GM12878 (cell line): ENCODE measurements at regions not wholly inside any gene's neighbourhood (a gene's known extent, or its start where the extent isn't known, plus 50 kb on each side); places are given as distances from the start of the nearest gene placed in this dataset.

ENCODE experiments used
- ATAC-seq: fragments of 200-7000 bp; cut with Tn5 transposase; 3 replicates; pipeline ENCODE4 v1.9.1; 2020; ENCODE audit warnings: mild to moderate bottlenecking, moderate library complexity
- BruUV-seq: library from RNA; stranded (reverse); fragments of 400-500 nt; replicated peaks from 2 replicates; lab custom pipeline; 2021; lab: Mats Ljungman, UMichigan
- CTCF ChIA-PET: fragments of 300-600 bp; sonication (Branson Sonifier 250); formaldehyde crosslinking; extraction: SDS; loops from one replicate; lab custom pipeline; 2021; ENCODE audit warnings: inconsistent platforms; lab: Yijun Ruan, JAX
- POLR2A ChIA-PET: fragments of 350-600 bp; formaldehyde crosslinking; extraction: SDS; loops from one replicate; lab custom pipeline; 2021; ENCODE audit warnings: inconsistent platforms; lab: Charles Lee
- RAD21 ChIA-PET: fragments of 300-600 bp; sonication (Branson Sonifier 250); formaldehyde crosslinking; loops from one replicate; lab custom pipeline; 2023; ENCODE audit warnings: antibody characterized with exemption; ENCODE audit not compliant: unreplicated experiment; lab: Charles Lee
- SMC1A ChIA-PET: fragments of 300-600 bp; sonication (Branson Sonifier 250); formaldehyde crosslinking; loops from one replicate; lab custom pipeline; 2023; ENCODE audit not compliant: unreplicated experiment, uncharacterized antibody; lab: Charles Lee
- DNase-seq: peaks from one replicate; pipeline ENCODE4 v3.0.0-alpha.2; 2011; ENCODE audit warnings: low read depth, low spot score
- FAIRE-seq: peaks from 3 replicates; lab custom pipeline; 2011; peaks lifted over from hg19 to GRCh38; lab: Jason Lieb, UNC
- H2AFZ ChIP-seq: 2 replicates; pipeline ENCODE4 v1.6.0; 2011; ENCODE audit warnings: low read depth, low read length, control low read depth; ENCODE audit not compliant: control insufficient read depth
- H3K27ac ChIP-seq: 2 replicates; pipeline ENCODE4 v1.5.1; 2011; ENCODE audit warnings: control low read depth; ENCODE audit not compliant: control insufficient read depth, insufficient read depth
- H3K27me3 ChIP-seq, 2 experiments: replicated peaks in 1 of 2; 2 replicates each; pipeline versions ENCODE4 v1.6.0 to v1.6.1; 2011; ENCODE audit warnings: low read length in 1 of 2; ENCODE audit not compliant: control insufficient read depth in 2 of 2, insufficient read depth in 2 of 2
- H3K36me3 ChIP-seq, 2 experiments: 2 replicates each; pipeline ENCODE4 v1.5.1; 2011; ENCODE audit warnings: low read length in 1 of 2; ENCODE audit not compliant: control insufficient read depth in 2 of 2, insufficient read depth in 2 of 2
- H3K4me1 ChIP-seq: 2 replicates; pipeline ENCODE4 v1.6.1; 2011; ENCODE audit warnings: mild to moderate bottlenecking, low read length, moderate library complexity, mixed read lengths; ENCODE audit not compliant: control insufficient read depth, insufficient read depth
- H3K4me2 ChIP-seq: 2 replicates; pipeline ENCODE4 v1.6.0; 2011; ENCODE audit warnings: control low read depth; ENCODE audit not compliant: control insufficient read depth, insufficient read depth
- H3K4me3 ChIP-seq: fragments of 200-600 bp; sonication (generic); 2 replicates; pipeline ENCODE4 v1.5.1; 2016
- H3K79me2 ChIP-seq: 2 replicates; pipeline ENCODE4 v1.6.0; 2011; ENCODE audit warnings: low read length; ENCODE audit not compliant: control insufficient read depth, insufficient read depth
- H3K9ac ChIP-seq: 2 replicates; pipeline ENCODE4 v1.8.0; 2011; ENCODE audit warnings: low read length, control low read depth, mixed read lengths; ENCODE audit not compliant: control insufficient read depth, insufficient read depth
- H3K9me3 ChIP-seq: replicated peaks from 3 replicates; pipeline ENCODE4 v1.5.1; 2011; ENCODE audit warnings: mild to moderate bottlenecking, low read length; ENCODE audit not compliant: control insufficient read depth, insufficient read depth
- H4K20me1 ChIP-seq: 2 replicates; pipeline ENCODE4 v1.6.0; 2011; ENCODE audit not compliant: control insufficient read depth, insufficient read depth
- BCLAF1 ChIP-seq: fragments of 450-650 bp; IDR thresholded peaks from 2 replicates; pipeline ENCODE4 v1.6.1; 2017; ENCODE audit warnings: antibody characterized with exemption, mild to moderate bottlenecking, moderate library complexity
- CREB1 ChIP-seq: IDR thresholded peaks from 2 replicates; pipeline ENCODE4 v1.6.1; 2012; ENCODE audit warnings: low read depth, mild to moderate bottlenecking, inconsistent platforms
- EP300 ChIP-seq, 2 experiments: fragments of 150-350 bp in 1 of 2; IDR thresholded peaks; 2 replicates each; pipeline ENCODE4 v1.6.1; 2011 to 2012; ENCODE audit warnings: low read depth in 2 of 2, low read length in 2 of 2, borderline replicate concordance in 1 of 2, improper control_type of control experiment in 1 of 2, inconsistent platforms in 1 of 2; ENCODE audit not compliant: control insufficient read depth in 1 of 2
- HCFC1 ChIP-seq: fragments of 150-350 bp; IDR thresholded peaks from 2 replicates; pipeline ENCODE4 v1.6.1; 2014; ENCODE audit warnings: low read length
- IRF4 ChIP-seq: IDR thresholded peaks from 2 replicates; pipeline ENCODE4 v1.6.1; 2011; ENCODE audit warnings: low read depth, low read length
- MTA3 ChIP-seq: IDR thresholded peaks from 2 replicates; pipeline ENCODE4 v1.6.1; 2012; ENCODE audit warnings: low read length, inconsistent platforms, borderline replicate concordance
- NFYA ChIP-seq: IDR thresholded peaks from 2 replicates; pipeline ENCODE4 v1.6.1; 2011; ENCODE audit warnings: low read depth, mild to moderate bottlenecking, low read length, improper control_type of control experiment, borderline replicate concordance
- SMAD1 ChIP-seq: fragments of 450-650 bp; IDR thresholded peaks from 2 replicates; pipeline ENCODE4 v1.6.1; 2018; ENCODE audit warnings: mild to moderate bottlenecking, low read depth; ENCODE audit not compliant: partially characterized antibody
- SP1 ChIP-seq: IDR thresholded peaks from one replicate; pipeline ENCODE4 v1.6.1; 2011; ENCODE audit warnings: low read depth, low read length
- TCF12 ChIP-seq: IDR thresholded peaks from 2 replicates; pipeline ENCODE4 v1.6.1; 2011; ENCODE audit warnings: low read depth, mild to moderate bottlenecking, low read length
- TCF7 ChIP-seq: IDR thresholded peaks from 2 replicates; pipeline ENCODE4 v1.6.1; 2014; ENCODE audit warnings: antibody characterized with exemption, borderline replicate concordance
- in situ Hi-C: fragments of 300-500 bp; cut with MboI; formaldehyde crosslinking; loops from 9 replicates; pipeline ENCODE4 v1.14.3; 2018; ENCODE audit warnings: mixed read lengths
- intact Hi-C: fragments of 100-400 bp; cut with micrococcal nuclease; formaldehyde crosslinking; loops from one replicate; pipeline ENCODE4 v1.14.2; 2022; ENCODE audit not compliant: unreplicated experiment
- TF ChIP-seq, protein P1 (sequence below): IDR thresholded peaks from 2 replicates; pipeline ENCODE4 v1.6.1; 2011; ENCODE audit warnings: low read depth, mild to moderate bottlenecking, low read length, moderate library complexity, borderline replicate concordance; ENCODE audit errors: extremely low read depth

DNA sequence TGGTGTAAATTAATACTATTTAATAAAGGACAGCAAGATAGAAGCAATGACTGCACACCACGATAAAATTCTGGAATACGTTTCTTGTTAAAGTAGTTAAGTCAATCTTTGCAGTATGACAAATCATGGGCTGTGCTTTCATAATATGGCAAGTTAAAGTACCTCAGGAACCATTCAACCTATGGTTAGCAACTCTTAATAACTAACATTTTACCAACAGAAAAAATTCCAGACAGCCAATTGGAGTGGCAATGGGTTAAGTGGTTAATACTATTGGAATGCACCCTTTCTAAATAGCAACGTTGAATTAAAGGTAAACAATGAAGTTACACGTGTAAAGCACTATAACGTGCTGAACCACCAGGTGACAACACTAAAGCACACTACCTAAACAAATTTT is 72.4 kb upstream of the ZCCHC13 start (continued):
- TF ChIP-seq MTA3 (no peak), SMAD1 (no peak), NFYA (no peak)
- TF ChIP-seq, protein P1, sequence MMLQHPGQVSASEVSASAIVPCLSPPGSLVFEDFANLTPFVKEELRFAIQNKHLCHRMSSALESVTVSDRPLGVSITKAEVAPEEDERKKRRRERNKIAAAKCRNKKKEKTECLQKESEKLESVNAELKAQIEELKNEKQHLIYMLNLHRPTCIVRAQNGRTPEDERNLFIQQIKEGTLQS: no peak

DNA sequence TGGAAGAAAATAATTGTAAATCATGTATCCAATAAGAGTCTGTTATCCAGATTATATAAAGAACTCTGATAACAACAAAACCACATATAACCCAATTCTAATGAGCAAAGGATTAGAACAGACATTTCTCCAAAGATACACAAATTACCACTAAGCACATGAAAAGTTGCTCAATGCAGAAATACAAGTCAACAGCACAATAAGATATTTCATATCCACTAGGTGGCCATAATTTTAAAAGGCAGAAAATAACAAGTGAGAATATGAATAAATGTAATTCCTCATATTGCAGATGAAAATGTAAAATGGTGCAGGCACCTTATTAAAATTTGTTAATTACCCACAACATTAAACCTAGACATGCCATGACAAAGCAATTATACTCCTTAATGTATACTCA is 73.9 kb upstream of the ZCCHC13 start:
- ATAC-seq (no peak), DNase-seq (no peak), FAIRE-seq (no peak)
- in situ Hi-C loops: no loop called here
- Histone ChIP-seq H3K27me3 (no peaks in the 10 kb centered on the region), H3K4me2 (no peak overlapping the region), H3K9me3 (no peaks in the 10 kb centered on the region; the same call in 2 of the 3 replicates), H4K20me1 (no peaks in the 10 kb centered on the region), H3K4me3 (no peak overlapping the region), H3K36me3 (no peaks in the 10 kb centered on the region; a peak in 1 of 4 replicates), H3K9ac (no peak overlapping the region), H3K79me2 (no peaks in the 10 kb centered on the region), H3K4me1 (no peaks in the 10 kb centered on the region), H2AFZ (no peak overlapping the region), H3K27ac (no peak overlapping the region)
- SMC1A ChIA-PET: no interaction called here
- RAD21 ChIA-PET: no interaction called here
- intact Hi-C loops: loop anchor here (5.0 kb wide), 1 partner anchor 62 kb away; no protein-coding TSS in a partner anchor
- CTCF ChIA-PET: no interaction called here
- TF ChIP-seq CREB1 (no peak), EP300 (IDR thresholded peaks at IDR 0.05; ENCODE audit: borderline replicate concordance in 1 of 2, control insufficient read depth in 1 of 2, low read depth in 2 of 2, low read length in 2 of 2) (no peak), TCF7 (no peak), TCF12 (no peak), BCLAF1 (no peak), SP1 (no peak), IRF4 (no peak), HCFC1 (no peak)
- POLR2A ChIA-PET: no interaction called here
- no TSS peak for BruUV-seq
